Spleen (tissue), 7 donors: ENCODE measurements at regions not wholly inside any gene's neighbourhood (a gene's known extent, or its start where the extent isn't known, plus 50 kb on each side); places are given as distances from the start of the nearest gene placed in this dataset.

Experiments
- CTCF ChIP-seq, 11 experiments: fragments of 200-600 bp in 7 of 11; fragments of 450-650 bp in 4 of 11; sonication (generic) in 4 of 11; IDR thresholded peaks in 8 of 11; conservative IDR thresholded peaks in 3 of 11; 1 replicate in 7 of 11; 2 replicates in 4 of 11; pipeline versions ENCODE4 v1.4.0 to v1.8.0; 2016 to 2021; ENCODE audit warnings: antibody characterized with exemption in 11 of 11, inconsistent platforms in 4 of 11, mild to moderate bottlenecking in 1 of 11
- POLR2AphosphoS5 ChIP-seq, 3 donors: sonication (generic); formaldehyde crosslinking; IDR thresholded peaks; one replicate each; pipeline ENCODE4 v1.5.1; 2017; ENCODE audit warnings: antibody characterized with exemption in 3 of 3
- donor health status: DM: no; HTN: no; CAD: no; lungs with moderate emphysema.
- donor health status: DM: no; HTN: no; CAD: no.
- donor health status: DM: no; HTN: no; CAD: no.

- TF ChIP-seq CTCF (IDR thresholded peaks at IDR 0.05 in 8 of 11, conservative IDR thresholded peaks at IDR 0.05 in 3 of 11) (no peak), POLR2AphosphoS5 (IDR thresholded peaks at IDR 0.05) (no peak)
Measured at GRCh38 chr14:82719617-82720016, 1186.0 kb upstream of the SEL1L start.
